GM18858 (cell line): ENCODE measurements at regions not wholly inside any gene's neighbourhood (a gene's known extent, or its start where the extent isn't known, plus 50 kb on each side); places are given as distances from the start of the nearest gene placed in this dataset.
"Not testable (repeated sequence)": the region's sequence is repeated elsewhere in the genome, so short reads cannot be mapped to it uniquely, and the experiment has no call there.

Experiments used
- ATAC-seq: cut with Tn5 transposase; IDR thresholded peaks from one replicate; pipeline ENCODE4 v1.9.1; 2021; ENCODE audit not compliant: unreplicated experiment

DNA sequence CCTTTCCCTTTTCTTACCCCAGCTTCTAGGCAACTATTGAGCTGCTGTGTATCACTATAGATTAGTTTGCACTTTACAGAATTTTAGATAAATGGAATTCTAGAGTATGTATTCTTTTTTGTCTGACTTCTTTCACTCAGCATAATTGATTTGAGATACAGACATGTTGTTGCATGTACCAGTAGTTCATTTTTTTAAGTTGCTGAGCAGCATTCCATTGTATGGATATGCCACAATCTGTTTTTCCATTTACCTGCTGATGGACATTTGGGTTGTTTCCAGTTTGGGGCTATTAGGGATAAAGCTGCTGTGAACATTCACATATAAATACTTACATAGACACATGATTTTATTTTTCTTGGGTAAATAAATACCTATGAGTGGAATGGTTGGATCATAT is 135.7 kb downstream of the IGF1 start:
- ATAC-seq, result no peak

GRCh38 chr12:102343361-102344121 is 136.8 kb downstream of the IGF1 start:
- no peak for ATAC-seq

- no peak for ATAC-seq
Measured at GRCh38 chr12:102342281-102343006, 137.9 kb downstream of the IGF1 start.

- no peak for ATAC-seq
Measured at GRCh38 chr12:102334765-102335164, 137.1 kb upstream of the PMCH start.

- no peak for ATAC-seq
Measured at GRCh38 chr12:102331419-102331818, 133.8 kb upstream of the PMCH start.

DNA sequence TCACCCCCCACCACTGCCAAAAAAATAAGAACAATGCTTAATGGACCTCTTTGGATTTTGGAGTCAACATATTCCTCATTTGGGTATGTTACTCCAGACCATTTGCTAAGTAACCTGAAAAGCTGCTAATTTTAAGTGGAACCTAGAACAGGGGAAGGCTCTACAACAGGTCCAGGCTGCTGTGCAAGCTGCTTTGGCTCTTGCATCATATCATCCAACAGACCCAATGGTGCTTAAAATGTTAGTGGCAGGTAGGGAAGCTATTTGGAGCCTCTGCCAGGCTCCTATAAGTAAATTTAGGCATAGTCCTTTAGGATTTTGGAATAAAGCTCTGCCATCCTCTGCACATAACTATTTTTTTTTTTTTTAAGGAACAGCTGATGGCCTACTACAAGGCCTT is 132.2 kb upstream of the PMCH start:
- no peak for ATAC-seq

DNA sequence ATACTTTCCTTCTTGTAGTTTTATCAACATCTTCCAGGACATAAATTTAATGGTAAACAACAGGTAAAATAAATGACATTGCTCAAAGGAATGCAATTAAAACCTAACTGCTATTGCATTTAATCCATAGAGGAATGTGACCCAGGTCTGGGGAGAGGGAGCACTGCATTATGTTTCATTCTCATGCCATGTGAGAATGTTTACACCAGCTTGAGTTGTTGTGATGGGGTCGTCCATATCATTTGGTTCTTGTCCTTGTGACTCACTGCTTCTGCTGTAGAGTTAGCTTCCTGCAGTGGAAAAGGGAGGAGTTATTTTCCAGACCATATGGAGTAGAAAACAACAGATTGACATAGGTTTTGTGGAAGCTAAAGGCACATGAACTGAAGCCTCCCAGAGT is 129.3 kb upstream of the PMCH start:
- no peak for ATAC-seq

GRCh38 chr12:102325108-102325507 is 127.5 kb upstream of the PMCH start:
- not testable (repeated sequence) for ATAC-seq

DNA sequence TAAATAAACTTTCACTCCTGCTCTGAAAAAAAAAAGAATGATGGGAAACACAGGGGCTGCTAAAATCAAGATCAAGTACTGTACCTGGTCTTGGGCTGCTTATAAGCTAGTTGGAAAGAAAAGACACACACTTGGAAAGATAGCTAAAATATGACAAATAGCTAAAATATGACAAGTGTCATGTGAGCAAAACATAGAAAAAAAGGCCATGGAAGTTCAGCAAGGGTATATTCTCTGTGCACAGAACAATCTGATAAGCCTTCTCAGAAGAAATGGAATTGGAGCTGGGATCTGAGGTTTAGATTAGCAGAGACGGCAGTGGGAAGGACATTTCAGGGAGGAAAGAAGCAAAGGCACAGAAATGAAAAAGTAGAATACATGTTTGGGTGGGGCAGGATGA is 126.2 kb upstream of the PMCH start:
- no peak for ATAC-seq

- no peak for ATAC-seq
Measured at GRCh38 chr12:102322254-102322653, 124.6 kb upstream of the PMCH start.

DNA sequence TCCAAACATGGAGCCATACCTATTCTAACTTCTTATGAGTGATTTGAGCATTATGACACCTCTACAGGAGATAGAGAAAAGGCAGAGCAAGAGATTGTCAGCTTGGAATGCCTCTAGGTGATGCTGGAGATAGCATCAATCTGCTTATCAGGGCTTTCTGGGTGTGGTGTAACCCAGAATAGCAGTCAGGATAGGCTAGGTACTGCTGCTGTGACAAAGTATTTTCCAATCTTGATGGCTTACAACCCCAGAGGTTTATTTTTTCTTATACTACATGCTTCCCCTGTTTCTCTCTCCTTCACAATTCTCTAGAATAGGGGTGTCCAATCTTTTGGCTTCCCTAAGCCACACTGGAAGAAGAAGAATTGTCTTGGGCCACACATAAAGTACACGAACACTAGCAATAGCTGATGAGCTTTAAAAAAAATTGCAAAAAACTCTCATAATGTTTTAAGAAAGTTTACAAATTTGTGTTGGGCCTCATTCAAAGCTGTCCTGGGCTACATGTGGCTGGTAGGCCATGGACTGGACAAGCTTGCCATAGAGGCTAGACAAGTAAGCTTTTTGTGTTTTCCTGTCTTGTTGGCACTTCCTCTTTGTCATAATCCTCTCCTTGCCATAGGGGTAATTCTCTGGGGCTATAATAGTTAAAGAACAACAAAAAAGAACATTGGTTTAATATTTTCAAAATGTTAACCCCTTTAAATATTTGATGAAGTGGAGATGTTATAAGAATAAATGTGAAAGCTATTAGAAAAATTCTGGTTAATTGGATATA is 123.9 kb upstream of the PMCH start:
- ATAC-seq, result no peak

GRCh38 chr12:102317155-102317554 is 119.5 kb upstream of the PMCH start:
- no peak for ATAC-seq

- no peak for ATAC-seq
Measured at GRCh38 chr12:102316723-102317122, 119.1 kb upstream of the PMCH start.

- no peak for ATAC-seq
Measured at GRCh38 chr12:102314821-102315220, 117.2 kb upstream of the PMCH start.

GRCh38 chr12:102313116-102313971 is 115.7 kb upstream of the PMCH start:
- not testable (repeated sequence) for ATAC-seq

DNA sequence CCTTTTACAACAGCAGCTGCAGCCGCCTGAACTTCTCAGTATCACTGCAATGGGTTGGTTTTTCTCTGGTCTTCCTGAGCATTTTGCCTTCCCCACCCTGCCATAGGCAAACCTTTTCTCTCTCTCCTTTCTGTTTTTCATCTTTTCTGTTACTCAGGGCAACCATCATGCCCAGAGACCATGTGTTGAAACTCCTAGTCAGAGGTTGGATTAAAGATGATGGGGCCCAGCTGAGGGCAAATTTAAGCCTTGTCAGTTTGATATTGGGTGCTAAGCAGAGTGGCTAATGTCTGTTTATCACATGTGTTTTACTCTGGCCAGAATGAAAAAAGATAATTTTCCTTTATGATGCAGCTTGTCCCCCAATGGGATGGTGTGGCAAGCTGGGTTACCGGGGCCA is 107.9 kb upstream of the PMCH start:
- ATAC-seq, result no peak

DNA sequence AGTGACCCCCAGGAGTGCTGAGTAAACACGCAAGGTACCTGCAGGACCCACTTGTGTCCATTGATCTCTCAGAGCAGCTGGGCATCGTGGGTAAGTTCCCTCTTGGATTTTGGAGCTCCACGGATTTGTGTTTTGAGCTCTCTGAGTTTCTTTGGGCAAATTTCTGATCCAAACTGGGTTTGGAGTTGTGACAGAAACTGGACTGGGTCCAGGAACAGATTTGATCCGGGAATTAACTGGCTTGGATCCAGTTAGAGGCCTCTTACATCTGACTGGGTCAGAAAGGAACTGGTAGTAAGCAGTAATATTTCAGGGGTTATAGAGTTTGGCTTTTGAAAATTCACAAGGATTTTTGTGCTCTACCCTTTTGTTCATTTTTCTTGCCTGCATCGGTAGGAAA is 107.0 kb upstream of the PMCH start:
- ATAC-seq, result not testable (repeated sequence)

DNA sequence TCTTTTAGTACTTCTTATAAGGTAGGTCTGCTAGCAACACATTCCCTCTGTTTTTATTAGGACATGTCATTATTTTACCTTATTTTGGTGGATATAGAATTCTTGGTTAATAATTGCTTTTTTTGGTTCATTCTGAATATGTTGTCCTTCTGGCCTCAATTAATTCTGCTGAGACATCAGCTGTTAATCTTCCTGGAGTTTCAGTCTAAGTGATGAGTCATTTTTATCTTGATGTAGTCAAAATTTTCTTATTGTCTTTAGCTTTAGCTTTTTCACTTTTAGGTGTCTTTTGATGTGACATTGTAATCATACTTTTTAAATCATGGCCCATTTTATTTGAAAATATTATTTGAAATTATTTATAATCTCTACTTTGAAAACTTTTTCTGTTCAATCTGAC is 104.9 kb upstream of the PMCH start:
- ATAC-seq, result no peak

DNA sequence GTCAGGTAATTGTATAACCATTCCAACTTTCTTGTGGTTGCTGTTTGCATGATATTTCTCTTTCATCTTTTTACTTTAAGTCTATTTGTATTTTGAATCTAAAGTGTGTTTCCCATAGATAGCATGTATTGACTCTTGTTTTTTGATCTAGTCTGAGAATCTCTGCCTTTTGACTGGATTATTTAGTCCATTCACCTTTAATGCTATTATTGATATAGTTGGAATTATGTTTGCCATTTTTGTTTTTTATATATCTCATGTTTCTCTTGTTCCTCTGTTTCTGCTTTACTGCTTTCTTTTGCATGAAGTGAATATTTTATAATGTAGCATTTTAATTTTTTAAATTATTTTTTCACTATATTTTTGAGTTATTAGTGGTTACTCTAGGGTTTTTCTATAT is 103.9 kb upstream of the PMCH start:
- ATAC-seq, result no peak

- peak; percentile 81 for ATAC-seq
Measured at GRCh38 chr12:102300824-102301461, 103.3 kb upstream of the PMCH start.
